Activated naive CD8-positive, alpha-beta T cell treated with anti-CD3 and anti-CD28 coated beads, Interleukin-2, amount 50 U/mL, for 24 hours (primary cell): ENCODE measurements at regions not wholly inside any gene's neighbourhood (a gene's known extent, or its start where the extent isn't known, plus 50 kb on each side); places are given as distances from the start of the nearest gene placed in this dataset.
"Not testable (repeated sequence)": the region's sequence is repeated elsewhere in the genome, so short reads cannot be mapped to it uniquely, and the experiment has no call there.

Experiments used
- ATAC-seq: fragments of 150-1000 bp; cut with Tn5 transposase; one replicate; pipeline ENCODE4 v1.10.0; 2021
- DNase-seq: peaks from one replicate; pipeline ENCODE4 v3.0.0; 2021
- H3K27ac Mint-ChIP-seq: one replicate; pipeline ENCODE4 v1.8.0; 2021; ENCODE audit warnings: mild to moderate bottlenecking, mixed read lengths
- H3K27me3 Mint-ChIP-seq: one replicate; pipeline ENCODE4 v1.8.0; 2021; ENCODE audit warnings: mixed read lengths
- H3K36me3 Mint-ChIP-seq: one replicate; pipeline ENCODE4 v1.8.0; 2021; ENCODE audit warnings: low read depth, mixed read lengths
- H3K4me1 Mint-ChIP-seq: one replicate; pipeline ENCODE4 v1.8.0; 2021; ENCODE audit warnings: mixed read lengths
- H3K4me3 Mint-ChIP-seq: one replicate; pipeline ENCODE4 v1.8.0; 2021; ENCODE audit warnings: mild to moderate bottlenecking, moderate library complexity, mixed read lengths
- H3K9me3 Mint-ChIP-seq: one replicate; pipeline ENCODE4 v1.8.0; 2021; ENCODE audit warnings: mixed read lengths

DNA sequence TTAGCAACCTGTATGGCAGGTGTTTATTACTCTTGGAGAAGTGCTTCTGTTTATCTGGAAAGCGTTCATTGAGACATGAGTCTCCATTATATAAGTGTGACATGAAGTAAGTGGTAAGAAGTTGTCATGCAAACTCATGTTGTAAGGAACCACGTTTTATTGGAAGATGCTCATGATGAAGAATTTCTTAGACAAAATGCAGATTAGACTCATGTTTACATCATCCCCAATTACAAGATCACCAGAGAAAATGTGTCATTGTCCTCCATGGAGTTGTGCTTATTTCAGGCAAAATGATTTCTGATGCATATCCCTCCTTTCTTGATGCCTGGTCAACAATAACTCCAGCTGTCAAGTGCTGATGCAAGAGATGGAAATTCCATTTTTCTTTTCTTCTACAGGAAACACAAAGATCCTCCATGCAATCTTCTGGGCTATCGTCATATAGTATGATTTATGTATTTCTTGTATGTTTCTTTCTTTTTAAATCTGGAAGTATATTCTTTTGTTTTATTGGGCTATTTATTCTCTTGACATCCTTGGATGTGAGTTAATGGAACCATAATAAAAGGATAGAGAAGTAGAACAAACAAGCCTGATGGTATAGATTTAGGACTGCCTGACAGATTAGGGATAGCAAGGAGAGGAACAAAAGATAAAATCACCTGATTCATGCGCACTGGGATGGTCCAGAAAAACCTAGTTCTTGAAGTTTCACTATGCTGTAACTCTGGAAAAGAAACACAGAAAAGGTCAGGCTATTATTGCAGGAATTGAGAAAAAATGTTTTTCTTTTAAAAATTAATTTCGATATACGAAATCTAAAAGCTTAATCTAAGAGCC, 50.7 kb upstream of the DIAPH3 start:
- no peak overlapping the region for H3K27ac Mint-ChIP-seq
- no peaks in the 10 kb centered on the region for H3K36me3 Mint-ChIP-seq
- ATAC-seq (no peak), DNase-seq (no peak)
- H3K27me3 Mint-ChIP-seq, result peaks cover 3% of the 10 kb centered on the region
- H3K4me1 Mint-ChIP-seq, result no peaks in the 10 kb centered on the region
- H3K9me3 Mint-ChIP-seq, result no peaks in the 10 kb centered on the region
- no peak overlapping the region for H3K4me3 Mint-ChIP-seq

DNA sequence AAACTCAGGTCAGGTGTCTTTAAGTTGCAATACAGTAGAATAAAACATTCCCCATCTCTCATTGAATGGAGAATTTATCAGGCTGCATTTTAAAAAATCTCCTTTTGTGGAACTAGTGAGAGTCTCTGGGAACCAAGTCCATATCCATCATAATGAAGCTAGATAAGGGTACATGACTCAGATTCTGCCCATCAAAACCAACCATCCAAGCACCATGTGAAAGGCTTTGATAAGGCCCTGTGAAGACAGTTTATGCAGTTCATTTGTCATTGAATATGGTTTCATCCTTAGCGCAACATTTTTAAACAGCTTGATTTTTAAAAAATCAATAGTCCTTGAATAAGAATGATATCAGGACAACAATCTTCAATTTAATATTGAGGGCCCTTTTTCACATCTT, 56.3 kb upstream of the DIAPH3 start:
- Mint-ChIP-seq H3K27me3 (peaks cover 1% of the 10 kb centered on the region), H3K4me1 (no peaks in the 10 kb centered on the region), H3K4me3 (no peak overlapping the region), H3K27ac (no peak overlapping the region), H3K9me3 (no peaks in the 10 kb centered on the region), H3K36me3 (no peaks in the 10 kb centered on the region)
- ATAC-seq, result no peak
- DNase-seq, result no peak

DNA sequence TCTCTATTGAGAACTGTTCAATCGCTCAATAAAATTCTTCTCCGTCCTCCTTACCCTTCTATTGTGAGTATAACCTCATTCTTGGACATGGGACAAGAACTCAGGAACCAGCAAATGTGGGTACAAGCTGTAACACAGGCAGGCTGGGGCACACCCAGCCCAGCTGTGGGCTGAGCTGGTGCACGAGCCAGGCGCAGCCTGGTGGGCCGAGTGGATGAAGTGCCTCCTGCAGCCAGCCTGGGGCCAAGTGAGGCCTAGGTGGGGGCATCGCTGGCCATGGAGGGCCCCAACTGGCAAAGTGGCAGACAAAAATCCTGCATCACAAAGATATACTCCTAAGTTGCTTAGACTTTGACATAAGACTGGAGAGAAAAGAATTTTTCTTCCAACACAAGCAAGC, 57.9 kb upstream of the DIAPH3 start:
- Mint-ChIP-seq H3K27me3 (peaks cover 1% of the 10 kb centered on the region), H3K9me3 (no peaks in the 10 kb centered on the region), H3K4me3 (no peak overlapping the region), H3K27ac (no peak overlapping the region), H3K36me3 (no peaks in the 10 kb centered on the region), H3K4me1 (no peaks in the 10 kb centered on the region)
- ATAC-seq, result no peak
- DNase-seq, result no peak

GRCh38 chr13:60226507-60226906, 62.8 kb upstream of the DIAPH3 start:
- no peaks in the 10 kb centered on the region for H3K4me1 Mint-ChIP-seq

GRCh38 chr13:60227158-60227557, 63.4 kb upstream of the DIAPH3 start:
- Mint-ChIP-seq H3K27ac (no peak overlapping the region), H3K4me1 (no peaks in the 10 kb centered on the region), H3K36me3 (no peaks in the 10 kb centered on the region), H3K27me3 (peaks cover 6% of the 10 kb centered on the region), H3K4me3 (no peak overlapping the region), H3K9me3 (no peaks in the 10 kb centered on the region)
- DNase-seq (no peak), ATAC-seq (no peak)

More at GRCh38 chr13:60226507-60226906, 62.8 kb upstream of the DIAPH3 start:
- H3K4me3 Mint-ChIP-seq, result no peak overlapping the region
- DNase-seq (no peak), ATAC-seq (no peak)
- no peaks in the 10 kb centered on the region for H3K36me3 Mint-ChIP-seq
- H3K27ac Mint-ChIP-seq, result no peak overlapping the region
- no peaks in the 10 kb centered on the region for H3K9me3 Mint-ChIP-seq
- peaks cover 5% of the 10 kb centered on the region for H3K27me3 Mint-ChIP-seq

GRCh38 chr13:60229708-60230272, 66.1 kb upstream of the DIAPH3 start:
- Mint-ChIP-seq H3K27ac (no peak overlapping the region), H3K36me3 (no peaks in the 10 kb centered on the region), H3K4me1 (no peaks in the 10 kb centered on the region), H3K27me3 (peaks cover 8% of the 10 kb centered on the region), H3K9me3 (no peaks in the 10 kb centered on the region), H3K4me3 (no peak overlapping the region)
- DNase-seq (no peak), ATAC-seq (no peak)

GRCh38 chr13:60230593-60230992, 66.9 kb upstream of the DIAPH3 start:
- no peaks in the 10 kb centered on the region for H3K4me1 Mint-ChIP-seq
- no peak for DNase-seq
- no peaks in the 10 kb centered on the region for H3K36me3 Mint-ChIP-seq
- H3K4me3 Mint-ChIP-seq, result no peak overlapping the region
- peaks cover 10% of the 10 kb centered on the region for H3K27me3 Mint-ChIP-seq
- ATAC-seq, result peak; percentile 31
- no peak overlapping the region for H3K27ac Mint-ChIP-seq
- no peaks in the 10 kb centered on the region for H3K9me3 Mint-ChIP-seq

DNA sequence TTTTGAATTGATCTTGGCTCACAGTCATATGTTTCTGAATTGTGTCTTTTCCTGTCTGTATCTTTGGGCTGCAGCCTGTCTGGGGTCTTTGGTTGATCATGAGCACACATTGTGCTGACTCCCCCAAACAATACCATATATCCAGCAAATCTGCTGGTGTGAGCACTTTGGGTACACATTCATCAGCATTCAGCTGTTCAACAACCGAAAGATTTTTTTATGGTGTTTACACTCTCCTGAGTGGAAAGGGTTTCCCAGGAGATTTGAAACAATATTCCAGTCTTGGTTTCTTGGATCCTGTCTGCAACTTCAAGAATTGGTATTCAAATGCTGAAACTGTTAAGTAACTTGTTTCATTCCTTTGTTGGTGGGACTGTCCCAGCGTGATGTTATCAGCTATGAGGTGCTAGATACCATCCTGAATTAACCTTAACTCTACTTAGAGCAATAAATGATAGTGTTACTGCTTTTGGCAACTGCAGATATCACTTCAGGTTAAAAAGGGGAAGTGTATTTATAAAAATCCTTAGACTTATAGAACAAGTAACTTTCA, 78.4 kb upstream of the DIAPH3 start:
- H3K4me1 Mint-ChIP-seq, result no peaks in the 10 kb centered on the region
- no peak overlapping the region for H3K4me3 Mint-ChIP-seq
- DNase-seq, result no peak
- no peaks in the 10 kb centered on the region for H3K9me3 Mint-ChIP-seq
- no peak overlapping the region for H3K27ac Mint-ChIP-seq
- H3K27me3 Mint-ChIP-seq, result peaks cover 6% of the 10 kb centered on the region
- H3K36me3 Mint-ChIP-seq, result no peaks in the 10 kb centered on the region
- ATAC-seq, result no peak

GRCh38 chr13:60244381-60244780, 80.7 kb upstream of the DIAPH3 start:
- Mint-ChIP-seq H3K27me3 (peaks cover 8% of the 10 kb centered on the region), H3K27ac (no peak overlapping the region), H3K36me3 (no peaks in the 10 kb centered on the region), H3K9me3 (no peaks in the 10 kb centered on the region), H3K4me1 (no peaks in the 10 kb centered on the region), H3K4me3 (no peak overlapping the region)
- ATAC-seq, result no peak
- no peak for DNase-seq

GRCh38 chr13:60251419-60251818, 87.7 kb upstream of the DIAPH3 start:
- H3K27ac Mint-ChIP-seq, H3K9me3 Mint-ChIP-seq, H3K4me1 Mint-ChIP-seq, H3K27me3 Mint-ChIP-seq, DNase-seq, ATAC-seq, H3K4me3 Mint-ChIP-seq, H3K36me3 Mint-ChIP-seq: not testable (repeated sequence)

GRCh38 chr13:60258349-60258748, 94.6 kb upstream of the DIAPH3 start:
- Mint-ChIP-seq H3K27me3 (peaks cover 6% of the 10 kb centered on the region), H3K27ac (no peak overlapping the region), H3K9me3 (peaks cover 4% of the 10 kb centered on the region), H3K36me3 (no peaks in the 10 kb centered on the region), H3K4me1 (peaks cover 5% of the 10 kb centered on the region), H3K4me3 (no peak overlapping the region)
- ATAC-seq (no peak), DNase-seq (no peak)

DNA sequence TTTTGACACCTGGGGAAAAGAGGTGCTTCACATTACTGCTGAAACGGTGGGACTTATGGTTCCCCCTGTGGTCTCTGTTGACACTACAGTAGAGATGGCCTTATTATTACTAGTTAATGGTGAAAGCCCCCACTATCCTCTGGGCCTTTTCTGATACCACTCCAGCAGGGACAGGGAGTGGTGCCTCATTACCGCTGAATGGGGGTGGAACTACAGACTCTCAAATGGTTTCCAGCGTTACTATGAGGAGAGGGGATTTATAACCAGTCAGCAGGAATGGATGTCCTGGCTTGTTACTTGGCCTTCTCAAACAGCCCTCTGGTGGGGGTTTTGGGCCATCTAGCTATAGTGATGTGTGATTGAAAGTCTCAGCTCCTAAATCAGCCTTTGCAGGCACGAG, 96.7 kb upstream of the DIAPH3 start:
- Mint-ChIP-seq H3K27me3 (peaks cover 10% of the 10 kb centered on the region), H3K4me3 (no peak overlapping the region), H3K9me3 (no peaks in the 10 kb centered on the region), H3K27ac (no peak overlapping the region), H3K4me1 (peaks cover 2% of the 10 kb centered on the region), H3K36me3 (no peaks in the 10 kb centered on the region)
- DNase-seq, result no peak
- no peak for ATAC-seq

DNA sequence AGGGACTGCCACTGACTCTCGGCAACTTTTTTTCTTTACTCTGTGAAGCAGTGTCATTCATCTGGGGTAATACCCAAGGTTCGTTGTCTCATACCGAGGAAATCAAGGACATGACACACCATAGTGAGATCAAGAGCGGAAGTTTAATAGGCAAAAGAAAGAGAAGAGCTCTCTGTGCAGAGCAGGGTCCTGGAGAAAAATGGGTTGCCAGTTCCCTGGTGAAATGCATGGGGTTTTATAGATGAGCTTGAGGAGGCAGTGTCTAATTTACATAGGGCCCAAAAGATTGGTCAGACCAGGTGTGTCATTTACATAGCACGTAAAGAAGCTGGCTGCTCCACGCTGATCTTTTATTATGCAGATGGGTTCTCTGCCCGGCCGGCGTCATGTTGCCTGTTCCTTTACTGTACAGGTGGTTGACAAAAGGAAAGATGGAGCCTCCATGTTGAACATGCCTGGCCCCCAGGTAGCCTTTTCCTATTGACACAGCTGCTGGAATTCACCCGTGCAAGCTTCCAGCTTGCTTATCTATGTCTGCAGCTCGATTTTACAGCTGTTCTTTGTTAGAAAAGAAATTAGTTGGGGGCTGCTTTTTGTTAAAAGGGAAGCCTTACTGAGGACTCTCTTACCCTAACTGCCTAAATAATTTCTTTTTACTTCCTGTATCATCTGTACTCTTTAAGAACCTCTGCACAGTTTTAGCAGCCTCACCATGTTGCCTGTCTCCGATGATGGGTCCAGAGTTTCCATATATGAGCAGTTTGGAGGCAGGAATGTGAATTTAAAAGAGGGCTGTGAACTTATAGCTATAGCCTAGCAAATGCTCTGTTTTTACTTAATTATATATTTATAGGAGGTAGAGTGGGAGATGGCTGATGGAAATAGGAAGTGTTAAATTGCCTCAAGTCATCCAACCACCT, 98.0 kb upstream of the DIAPH3 start:
- Mint-ChIP-seq H3K4me1 (peaks cover 2% of the 10 kb centered on the region), H3K36me3 (no peaks in the 10 kb centered on the region), H3K4me3 (no peak overlapping the region), H3K27ac (no peak overlapping the region), H3K27me3 (peaks cover 10% of the 10 kb centered on the region), H3K9me3 (no peaks in the 10 kb centered on the region)
- ATAC-seq (no peak), DNase-seq (no peak)

DNA sequence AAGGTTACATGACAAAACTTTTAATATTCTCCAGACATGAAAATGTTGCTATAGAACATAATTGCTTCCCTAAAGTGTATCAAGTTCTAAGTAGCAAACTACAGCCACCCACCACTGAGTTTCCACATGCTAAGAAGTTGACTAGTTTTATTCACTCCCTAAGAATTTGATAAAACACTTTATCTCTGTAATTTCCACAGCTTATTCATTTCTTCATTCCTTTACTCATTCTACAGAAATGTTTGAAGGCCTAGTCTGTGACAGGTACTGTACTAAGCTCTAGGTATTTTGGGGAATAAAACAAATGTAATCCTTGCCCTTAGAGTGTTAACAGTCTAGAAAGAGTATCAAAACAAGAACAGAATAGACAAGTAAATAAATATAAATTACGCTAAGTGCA, 101.8 kb upstream of the DIAPH3 start:
- Mint-ChIP-seq H3K27me3 (peaks cover 7% of the 10 kb centered on the region), H3K4me3 (no peak overlapping the region), H3K36me3 (no peaks in the 10 kb centered on the region), H3K9me3 (no peaks in the 10 kb centered on the region), H3K27ac (no peak overlapping the region), H3K4me1 (no peaks in the 10 kb centered on the region)
- DNase-seq, result no peak
- no peak for ATAC-seq
